Activated T-cell treated with anti-CD3 and anti-CD28 coated beads, Interleukin-2, amount 50 U/mL, for 72 hours (primary cell): ENCODE measurements at regions not wholly inside any gene's neighbourhood (a gene's known extent, or its start where the extent isn't known, plus 50 kb on each side); places are given as distances from the start of the nearest gene placed in this dataset.
"Not testable (repeated sequence)": the region's sequence is repeated elsewhere in the genome, so short reads cannot be mapped to it uniquely, and the experiment has no call there.

Source experiments
- ATAC-seq, 2 donors: fragments of 150-1000 bp; cut with Tn5 transposase; replicated peaks in 1 of 2; 2 replicates each; pipeline ENCODE4 v1.10.0; 2021; ENCODE audit warnings: moderate library complexity in 2 of 2, mild to moderate bottlenecking in 1 of 2
- DNase-seq, 2 donors: peaks; one replicate each; pipeline ENCODE4 v3.0.0; 2021 to 2022; ENCODE audit warnings: mixed read lengths in 1 of 2
- H3K27ac Mint-ChIP-seq: one replicate; pipeline ENCODE4 v1.8.0; 2022; ENCODE audit warnings: mild to moderate bottlenecking, moderate library complexity, mixed read lengths
- H3K27me3 Mint-ChIP-seq: one replicate; pipeline ENCODE4 v1.8.0; 2022; ENCODE audit warnings: low read depth, mixed read lengths
- H3K36me3 Mint-ChIP-seq, 2 donors: one replicate each; pipeline ENCODE4 v1.8.0; 2022; ENCODE audit warnings: mixed read lengths in 2 of 2, mild to moderate bottlenecking in 1 of 2; ENCODE audit not compliant: insufficient read depth in 2 of 2
- H3K4me1 Mint-ChIP-seq: one replicate; pipeline ENCODE4 v1.8.0; 2022; ENCODE audit warnings: low read depth, mixed read lengths
- H3K4me3 Mint-ChIP-seq, 2 donors: one replicate each; pipeline ENCODE4 v1.8.0; 2022; ENCODE audit warnings: mild to moderate bottlenecking in 2 of 2, mixed read lengths in 2 of 2, moderate library complexity in 2 of 2
- H3K9me3 Mint-ChIP-seq, 2 donors: one replicate each; pipeline ENCODE4 v1.8.0; 2022; ENCODE audit warnings: mixed read lengths in 2 of 2

DNA sequence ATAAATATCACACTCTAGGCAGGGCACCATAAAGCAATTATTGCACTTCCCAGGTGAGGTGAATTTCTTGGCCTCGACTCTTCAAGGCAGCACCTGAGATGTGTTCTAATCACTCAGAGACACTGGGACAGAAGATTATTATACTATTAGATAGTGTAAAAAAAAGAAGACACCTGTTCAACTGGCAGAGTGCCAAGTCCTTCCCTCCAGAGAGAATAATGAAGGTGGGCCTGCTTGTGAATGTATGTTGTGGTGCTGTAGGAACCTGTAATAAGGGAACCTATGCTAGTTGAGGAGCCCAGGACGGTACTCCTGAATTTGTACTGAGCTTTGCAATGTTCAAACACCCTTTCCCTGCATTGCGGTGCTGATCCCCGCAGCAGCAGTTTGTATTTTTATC is 107.5 kb downstream of the NXPE2 start:
- no peak overlapping the region for H3K27ac Mint-ChIP-seq
- ATAC-seq, result no peak
- no peaks in the 10 kb centered on the region for H3K9me3 Mint-ChIP-seq

DNA sequence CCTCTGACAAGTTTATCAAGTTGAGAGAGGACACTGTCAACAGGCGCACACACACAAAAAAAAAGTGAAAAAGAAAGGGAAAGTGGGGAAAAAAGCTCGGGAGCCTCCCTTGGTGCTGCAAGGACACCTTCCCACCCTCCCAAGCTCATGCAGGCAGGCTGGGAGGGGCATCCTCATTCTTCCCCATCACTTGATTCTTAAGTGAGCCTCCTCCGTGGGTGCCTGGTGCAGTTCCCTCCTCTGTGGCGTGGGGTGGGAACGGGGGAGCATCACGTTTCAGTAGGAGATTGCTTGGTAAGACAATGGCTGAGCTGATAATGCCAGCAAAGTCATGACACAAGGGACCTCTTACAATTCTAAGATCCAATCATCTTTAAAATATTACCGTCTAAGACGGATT is 108.8 kb downstream of the NXPE2 start:
- H3K27ac Mint-ChIP-seq, result no peak overlapping the region
- ATAC-seq (no peak), DNase-seq (no peak)
- H3K4me1 Mint-ChIP-seq, result no peaks in the 10 kb centered on the region
- peaks cover 6% of the 10 kb centered on the region for H3K27me3 Mint-ChIP-seq
- H3K4me3 Mint-ChIP-seq, result no peak overlapping the region
- no peaks in the 10 kb centered on the region for H3K36me3 Mint-ChIP-seq
- peaks cover 0 to 3% of the 10 kb centered on the region in 2 donors for H3K9me3 Mint-ChIP-seq

More for the DNA sequence above, 107.5 kb downstream of the NXPE2 start:
- Mint-ChIP-seq H3K36me3 (no peaks in the 10 kb centered on the region), H3K4me3 (no peak overlapping the region), H3K27me3 (peaks cover 11% of the 10 kb centered on the region), H3K4me1 (no peaks in the 10 kb centered on the region)
- DNase-seq, result no peak

GRCh38 chr11:114790910-114791309 is 112.6 kb downstream of the NXPE2 start:
- no peak overlapping the region for H3K4me3 Mint-ChIP-seq
- H3K27ac Mint-ChIP-seq, result no peak overlapping the region
- DNase-seq, result no peak
- H3K9me3 Mint-ChIP-seq, result peaks cover 0 to 3% of the 10 kb centered on the region in 2 donors
- no peaks in the 10 kb centered on the region for H3K4me1 Mint-ChIP-seq
- peaks cover 11% of the 10 kb centered on the region for H3K27me3 Mint-ChIP-seq
- no peaks in the 10 kb centered on the region for H3K36me3 Mint-ChIP-seq
- no peak for ATAC-seq

GRCh38 chr11:114794048-114794684 is 115.8 kb downstream of the NXPE2 start:
- H3K27me3 Mint-ChIP-seq, result peaks cover 16% of the 10 kb centered on the region
- DNase-seq (no peak), ATAC-seq (no peak)
- H3K4me3 Mint-ChIP-seq, result no peak overlapping the region
- no peak overlapping the region for H3K27ac Mint-ChIP-seq
- no peaks in the 10 kb centered on the region for H3K36me3 Mint-ChIP-seq
- no peaks in the 10 kb centered on the region for H3K4me1 Mint-ChIP-seq
- peaks cover 0 to 3% of the 10 kb centered on the region in 2 donors for H3K9me3 Mint-ChIP-seq

DNA sequence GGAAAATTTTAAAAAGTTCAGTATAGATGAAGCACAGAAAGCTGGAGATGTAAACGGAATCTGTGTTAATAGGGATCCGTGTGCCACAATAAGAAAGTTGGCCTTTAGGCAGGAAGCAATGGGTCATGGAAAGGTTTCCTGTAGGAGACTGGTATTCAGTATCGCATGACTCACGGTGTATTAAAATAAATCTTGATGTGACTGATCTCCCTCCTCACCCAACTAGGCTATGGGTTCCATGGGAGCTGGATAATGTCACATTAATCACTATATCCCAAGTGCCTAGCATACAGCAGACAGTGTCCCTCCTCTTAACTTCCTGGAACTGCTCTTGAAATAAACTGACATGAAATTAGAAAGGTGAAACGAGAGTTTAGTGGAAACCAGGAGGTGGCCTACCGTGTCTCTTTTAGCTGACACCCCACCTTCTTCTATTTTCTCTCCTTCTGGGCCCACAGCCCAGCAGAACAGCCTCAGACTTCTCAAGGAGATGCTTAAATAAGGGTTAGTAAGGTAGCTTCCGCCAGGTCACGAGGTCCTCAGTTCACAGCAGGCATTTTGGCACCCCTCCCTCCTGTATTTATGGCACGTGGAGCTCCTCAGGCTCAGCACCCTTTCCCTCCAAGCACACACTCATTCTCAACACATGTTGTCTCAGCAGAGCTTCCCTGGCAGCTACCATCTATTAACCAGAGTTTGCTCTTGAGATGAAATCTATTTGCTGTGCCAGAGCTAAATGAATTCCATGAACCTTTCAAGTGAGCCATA is 118.8 kb downstream of the NXPE2 start:
- DNase-seq (no peak), ATAC-seq (no peak)
- H3K9me3 Mint-ChIP-seq, result no peaks in the 10 kb centered on the region
- peaks cover 32% of the 10 kb centered on the region for H3K27me3 Mint-ChIP-seq
- no peaks in the 10 kb centered on the region for H3K4me1 Mint-ChIP-seq
- H3K36me3 Mint-ChIP-seq, result no peaks in the 10 kb centered on the region
- H3K4me3 Mint-ChIP-seq, result no peak overlapping the region
- no peak overlapping the region for H3K27ac Mint-ChIP-seq

- Mint-ChIP-seq H3K27ac (no peak overlapping the region), H3K9me3 (no peaks in the 10 kb centered on the region), H3K4me3 (no peak overlapping the region), H3K27me3 (peaks cover 32% of the 10 kb centered on the region), H3K36me3 (no peaks in the 10 kb centered on the region), H3K4me1 (no peaks in the 10 kb centered on the region)
- no peak for ATAC-seq
- DNase-seq, result no peak
These were observed 121.1 kb downstream of the NXPE2 start for GRCh38 chr11:114799476-114799875.

- H3K27me3 Mint-ChIP-seq, result peaks cover 28% of the 10 kb centered on the region
- ATAC-seq, result no peak
- no peak overlapping the region for H3K4me3 Mint-ChIP-seq
- H3K4me1 Mint-ChIP-seq, result no peaks in the 10 kb centered on the region
- no peaks in the 10 kb centered on the region for H3K36me3 Mint-ChIP-seq
- no peaks in the 10 kb centered on the region for H3K9me3 Mint-ChIP-seq
- DNase-seq, result no peak
- no peak overlapping the region for H3K27ac Mint-ChIP-seq
These were observed 123.4 kb downstream of the NXPE2 start for GRCh38 chr11:114801773-114802172.

- DNase-seq, result no peak
- Mint-ChIP-seq H3K4me1 (no peaks in the 10 kb centered on the region), H3K4me3 (no peak overlapping the region), H3K36me3 (no peaks in the 10 kb centered on the region), H3K27me3 (peaks cover 28% of the 10 kb centered on the region), H3K27ac (no peak overlapping the region), H3K9me3 (no peaks in the 10 kb centered on the region)
- no peak for ATAC-seq
These were observed 124.6 kb downstream of the NXPE2 start for GRCh38 chr11:114802878-114803277.

- not testable (repeated sequence) for ATAC-seq, DNase-seq, H3K9me3 Mint-ChIP-seq, H3K4me3 Mint-ChIP-seq, H3K36me3 Mint-ChIP-seq, H3K27ac Mint-ChIP-seq, H3K4me1 Mint-ChIP-seq
- peaks cover 12% of the 10 kb centered on the region for H3K27me3 Mint-ChIP-seq
These were observed 127.1 kb downstream of the NXPE2 start for GRCh38 chr11:114805431-114805830.

- H3K4me3 Mint-ChIP-seq, result no peak overlapping the region
- ATAC-seq (no peak), DNase-seq (no peak)
- no peaks in the 10 kb centered on the region for H3K9me3 Mint-ChIP-seq
- H3K36me3 Mint-ChIP-seq, result no peaks in the 10 kb centered on the region
- no peaks in the 10 kb centered on the region for H3K27me3 Mint-ChIP-seq
- no peak overlapping the region for H3K27ac Mint-ChIP-seq
- no peaks in the 10 kb centered on the region for H3K4me1 Mint-ChIP-seq
These were observed 133.6 kb downstream of the NXPE2 start for GRCh38 chr11:114811971-114812370.

DNA sequence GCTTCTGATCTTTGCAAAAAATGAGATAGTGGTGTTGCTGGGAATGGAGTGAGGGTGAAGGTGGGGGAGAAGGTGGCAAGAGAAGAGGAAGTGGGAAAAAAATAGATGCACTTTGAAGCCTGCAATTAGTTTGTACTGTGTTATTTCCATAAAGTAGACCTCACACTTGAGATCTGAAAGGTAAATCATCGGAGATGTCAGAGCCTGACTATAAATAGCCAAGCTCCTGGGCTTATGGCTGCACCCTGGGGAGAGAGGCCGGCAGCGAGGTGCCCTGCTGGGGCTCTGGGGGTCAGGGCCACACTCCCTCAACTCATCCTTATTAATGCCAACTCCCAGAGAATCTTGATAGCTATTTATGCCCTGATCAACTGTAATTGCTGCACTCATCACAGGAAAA is 134.4 kb downstream of the NXPE2 start:
- no peak overlapping the region for H3K4me3 Mint-ChIP-seq
- DNase-seq, result no peak
- no peak overlapping the region for H3K27ac Mint-ChIP-seq
- no peaks in the 10 kb centered on the region for H3K9me3 Mint-ChIP-seq
- H3K36me3 Mint-ChIP-seq, result no peaks in the 10 kb centered on the region
- no peaks in the 10 kb centered on the region for H3K4me1 Mint-ChIP-seq
- no peaks in the 10 kb centered on the region for H3K27me3 Mint-ChIP-seq
- no peak for ATAC-seq

DNA sequence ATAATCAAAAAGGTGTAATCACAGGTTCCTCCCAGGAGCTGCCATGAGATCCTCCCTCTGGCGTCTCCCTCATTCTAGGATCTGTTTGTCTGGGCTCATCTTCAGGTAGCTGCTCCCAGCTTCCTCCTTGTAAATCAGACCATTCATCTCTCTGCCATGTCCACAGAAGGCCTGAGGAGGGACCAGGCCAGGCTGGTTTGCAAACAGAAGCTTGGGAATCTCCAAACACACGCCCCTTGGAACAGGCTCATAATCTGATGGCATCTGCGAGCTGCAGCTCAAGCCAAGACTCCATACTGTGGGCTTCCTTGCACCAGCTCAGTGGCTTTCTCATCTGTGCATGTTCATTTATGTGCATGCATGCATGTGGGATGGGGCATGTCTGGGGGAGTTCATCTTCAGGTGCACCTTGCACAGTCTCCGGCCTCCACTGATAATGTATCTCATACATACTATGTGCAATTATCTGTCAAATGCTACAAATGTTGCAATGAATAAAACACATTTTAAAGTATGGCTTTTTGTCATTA is 134.9 kb downstream of the NXPE2 start:
- no peaks in the 10 kb centered on the region for H3K9me3 Mint-ChIP-seq

GRCh38 chr11:114815176-114815575 is 136.8 kb downstream of the NXPE2 start:
- Mint-ChIP-seq H3K36me3 (no peaks in the 10 kb centered on the region), H3K27ac (no peak overlapping the region), H3K27me3 (no peaks in the 10 kb centered on the region), H3K4me3 (no peak overlapping the region), H3K9me3 (no peaks in the 10 kb centered on the region), H3K4me1 (no peaks in the 10 kb centered on the region)
- ATAC-seq (no peak), DNase-seq (no peak)

More for the DNA sequence above, 134.9 kb downstream of the NXPE2 start:
- no peak overlapping the region for H3K27ac Mint-ChIP-seq
- no peak overlapping the region for H3K4me3 Mint-ChIP-seq
- no peaks in the 10 kb centered on the region for H3K4me1 Mint-ChIP-seq
- no peaks in the 10 kb centered on the region for H3K36me3 Mint-ChIP-seq
- DNase-seq (no peak), ATAC-seq (no peak)
- no peaks in the 10 kb centered on the region for H3K27me3 Mint-ChIP-seq
